ENCODE measurements at regions not wholly inside any gene's neighbourhood (a gene's known extent, or its start where the extent isn't known, plus 50 kb on each side); places are given as distances from the start of the nearest gene placed in this dataset.
"Not testable (repeated sequence)": the region's sequence is repeated elsewhere in the genome, so short reads cannot be mapped to it uniquely, and the experiment has no call there.

DNA sequence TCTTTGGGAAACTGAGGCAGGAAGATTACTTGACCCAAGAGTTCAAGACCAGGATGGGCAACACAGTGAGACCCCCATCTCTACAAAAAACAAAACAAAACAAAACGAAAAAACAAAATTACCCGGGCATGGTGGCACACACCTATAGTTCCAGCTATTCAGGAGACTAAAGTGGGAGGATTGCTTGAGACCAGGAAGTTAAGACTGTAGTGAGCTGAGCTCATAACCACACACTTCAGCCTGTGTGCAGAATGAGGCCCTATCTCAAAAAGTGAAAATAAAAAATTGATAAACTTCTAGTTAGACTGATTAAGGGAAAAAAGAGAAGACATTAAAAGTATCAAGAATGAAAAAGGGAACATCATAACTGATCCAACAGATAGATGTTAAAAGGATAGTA lies 154.0 kb downstream of the RHOU start:
- no peak overlapping the region for H3K4me3 ChIP-seq
- ATAC-seq (no peak), DNase-seq (no peak)
- intact Hi-C loops (cut with DNase I): no loop called here
- H3K27me3 ChIP-seq: no peaks in the 10 kb centered on the region
- 79% methylated on average over 2 of the region's 2 CpGs for WGBS (ENCODE audit: insufficient coverage, low coverage, low lambda C conversion rate, missing lambda C conversion rate)
- peaks cover 0 to 3% (median 0%) of the 10 kb centered on the region in 4 donors for H3K4me1 ChIP-seq
- H3K27ac ChIP-seq: no peak overlapping the region
- no peaks in the 10 kb centered on the region for H3K9me3 ChIP-seq
- no peaks in the 10 kb centered on the region for H3K36me3 ChIP-seq
- no peak for TF ChIP-seq POLR2A (IDR thresholded peaks at IDR 0.05)
- TF ChIP-seq, protein P1, sequence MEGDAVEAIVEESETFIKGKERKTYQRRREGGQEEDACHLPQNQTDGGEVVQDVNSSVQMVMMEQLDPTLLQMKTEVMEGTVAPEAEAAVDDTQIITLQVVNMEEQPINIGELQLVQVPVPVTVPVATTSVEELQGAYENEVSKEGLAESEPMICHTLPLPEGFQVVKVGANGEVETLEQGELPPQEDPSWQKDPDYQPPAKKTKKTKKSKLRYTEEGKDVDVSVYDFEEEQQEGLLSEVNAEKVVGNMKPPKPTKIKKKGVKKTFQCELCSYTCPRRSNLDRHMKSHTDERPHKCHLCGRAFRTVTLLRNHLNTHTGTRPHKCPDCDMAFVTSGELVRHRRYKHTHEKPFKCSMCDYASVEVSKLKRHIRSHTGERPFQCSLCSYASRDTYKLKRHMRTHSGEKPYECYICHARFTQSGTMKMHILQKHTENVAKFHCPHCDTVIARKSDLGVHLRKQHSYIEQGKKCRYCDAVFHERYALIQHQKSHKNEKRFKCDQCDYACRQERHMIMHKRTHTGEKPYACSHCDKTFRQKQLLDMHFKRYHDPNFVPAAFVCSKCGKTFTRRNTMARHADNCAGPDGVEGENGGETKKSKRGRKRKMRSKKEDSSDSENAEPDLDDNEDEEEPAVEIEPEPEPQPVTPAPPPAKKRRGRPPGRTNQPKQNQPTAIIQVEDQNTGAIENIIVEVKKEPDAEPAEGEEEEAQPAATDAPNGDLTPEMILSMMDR (IDR thresholded peaks at IDR 0.05): no peak

DNA sequence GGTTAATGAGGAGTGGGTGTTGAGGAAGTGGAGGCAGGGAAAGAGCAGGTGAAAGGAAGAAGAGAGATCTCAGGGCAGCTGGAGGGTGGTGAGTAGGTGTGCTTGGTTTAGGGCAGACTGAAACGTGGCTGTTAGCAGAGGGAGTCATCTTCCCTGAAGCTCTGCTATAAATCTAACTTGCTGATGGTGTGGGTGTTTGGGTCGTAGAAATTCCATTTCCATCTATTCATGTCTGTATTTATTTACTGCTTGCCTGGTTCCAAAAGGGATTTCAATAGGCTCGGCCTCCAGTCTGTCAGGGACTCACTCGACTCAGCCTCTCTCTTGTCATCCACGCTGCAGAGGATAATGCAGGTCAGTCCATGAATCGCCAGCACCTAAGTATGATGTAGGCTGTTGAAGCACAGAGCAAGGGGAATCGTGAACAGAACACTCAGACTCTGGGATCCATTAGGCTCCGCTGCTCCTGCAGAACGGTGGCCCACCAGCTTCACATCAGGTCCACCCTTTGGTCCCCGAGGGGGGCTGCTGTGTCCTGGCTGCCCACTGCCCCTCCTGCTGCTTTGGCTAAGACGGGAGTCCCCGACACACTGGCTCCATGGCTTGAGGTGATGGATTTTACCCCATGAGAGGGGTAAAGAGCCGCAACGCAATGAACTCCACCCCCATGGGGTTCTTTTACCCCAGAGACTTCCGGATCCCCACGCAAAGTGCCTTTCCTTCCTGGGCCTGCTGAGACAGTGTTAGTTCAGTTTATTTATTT lies 156.2 kb downstream of the RHOU start:
- Histone ChIP-seq H3K4me3 (no peak overlapping the region), H3K9me3 (no peaks in the 10 kb centered on the region), H3K27ac (no peak overlapping the region), H3K36me3 (no peaks in the 10 kb centered on the region), H3K27me3 (no peaks in the 10 kb centered on the region), H3K4me1 (no peaks in the 10 kb centered on the region)
- no peak for DNase-seq
- no peak for TF ChIP-seq POLR2A (IDR thresholded peaks at IDR 0.05)
- TF ChIP-seq, protein P1 (IDR thresholded peaks at IDR 0.05): no peak
- WGBS (ENCODE audit: insufficient coverage, low coverage, low lambda C conversion rate, missing lambda C conversion rate): 90% methylated on average over 11 of the region's 16 CpGs
- intact Hi-C loops (cut with DNase I): no loop called here
- no peak for ATAC-seq

DNA sequence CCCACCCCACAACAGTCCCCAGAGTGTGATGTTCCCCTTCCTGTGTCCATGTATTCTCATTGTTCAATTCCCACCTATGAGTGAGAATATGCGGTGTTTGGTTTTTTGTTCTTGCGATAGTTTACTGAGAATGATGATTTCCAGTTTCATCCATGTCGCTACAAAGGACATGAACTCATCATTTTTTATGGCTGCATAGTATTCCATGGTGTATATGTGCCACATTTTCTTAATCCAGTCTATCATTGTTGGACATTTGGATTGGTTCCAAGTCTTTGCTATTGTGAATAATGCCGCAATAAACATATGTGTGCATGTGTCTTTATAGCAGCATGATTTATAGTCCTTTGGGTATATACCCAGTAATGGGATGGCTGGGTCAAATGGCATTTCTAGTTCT lies 156.9 kb downstream of the RHOU start:
- DNase-seq; H3K9me3 ChIP-seq; H3K27me3 ChIP-seq; H3K36me3 ChIP-seq; ATAC-seq; intact Hi-C loops (cut with DNase I); H3K4me1 ChIP-seq; H3K27ac ChIP-seq; H3K4me3 ChIP-seq: not testable (repeated sequence)
- no CpG with 5 or more reads among the region's 4 CpGs for WGBS (ENCODE audit: insufficient coverage, low coverage, low lambda C conversion rate, missing lambda C conversion rate)

DNA sequence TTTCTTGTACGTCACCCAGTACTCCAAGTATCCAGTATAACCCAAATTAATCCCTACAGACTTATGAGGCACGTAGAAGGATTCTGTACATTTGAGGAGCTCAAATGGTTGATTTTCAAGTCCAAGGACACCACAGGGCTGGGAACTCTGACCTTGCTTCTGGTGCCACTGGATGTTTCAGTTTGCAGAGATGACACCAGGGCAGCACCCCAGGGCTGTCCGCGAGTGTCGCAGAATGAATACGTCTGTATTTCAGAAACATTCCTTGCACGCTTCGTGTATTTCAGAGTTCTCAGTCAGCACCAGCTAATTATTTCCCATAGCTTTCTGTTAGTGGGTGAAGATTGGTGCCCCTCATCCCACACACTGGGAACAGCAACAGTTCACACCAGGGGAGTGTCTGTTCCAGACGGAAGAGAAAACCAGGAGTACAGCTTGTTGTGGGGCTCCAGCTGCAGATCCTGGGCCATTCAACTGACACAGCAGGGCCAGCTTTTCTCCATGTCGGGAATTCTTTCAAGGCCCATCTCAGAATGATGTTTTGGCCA lies 159.2 kb downstream of the RHOU start:
- Histone ChIP-seq H3K27ac (no peak overlapping the region), H3K9me3 (no peaks in the 10 kb centered on the region), H3K36me3 (no peaks in the 10 kb centered on the region), H3K27me3 (no peaks in the 10 kb centered on the region), H3K4me1 (no peaks in the 10 kb centered on the region), H3K4me3 (no peak overlapping the region)
- WGBS (ENCODE audit: insufficient coverage, low coverage, low lambda C conversion rate, missing lambda C conversion rate): 92% methylated on average over 7 of the region's 10 CpGs
- DNase-seq (no peak), ATAC-seq (no peak)
- intact Hi-C loops (cut with DNase I): no loop called here
- TF ChIP-seq, protein P1 (IDR thresholded peaks at IDR 0.05): no peak
- TF ChIP-seq POLR2A (IDR thresholded peaks at IDR 0.05): no peak

DNA sequence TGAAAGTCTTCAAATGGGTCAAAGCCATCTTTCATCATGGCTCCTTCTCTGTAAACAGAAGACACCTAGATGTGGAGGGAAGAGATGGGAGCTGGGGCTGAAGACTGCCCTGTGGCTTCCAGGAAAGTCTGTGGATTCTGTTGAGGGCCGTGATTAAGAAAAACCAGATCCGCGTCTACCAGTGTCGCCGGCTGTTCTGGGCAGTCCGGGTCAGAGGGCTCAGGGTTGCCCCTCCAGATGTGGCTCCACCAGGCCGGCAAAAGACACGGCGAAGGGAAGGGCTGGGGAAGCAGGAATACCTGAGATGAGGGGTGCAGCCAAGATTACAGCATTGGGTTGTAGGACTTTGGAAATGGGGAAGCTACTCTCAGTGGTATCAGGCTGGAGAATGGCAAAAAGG lies 162.6 kb downstream of the RHOU start:
- H3K27ac ChIP-seq: no peak overlapping the region
- H3K4me3 ChIP-seq: no peak overlapping the region
- no peaks in the 10 kb centered on the region for H3K36me3 ChIP-seq
- intact Hi-C loops (cut with DNase I): no loop called here
- ATAC-seq (no peak), DNase-seq (no peak)
- 80% methylated on average over 1 of the region's 9 CpGs for WGBS (ENCODE audit: insufficient coverage, low coverage, low lambda C conversion rate, missing lambda C conversion rate)
- no peak for TF ChIP-seq POLR2A (IDR thresholded peaks at IDR 0.05)
- TF ChIP-seq, protein P1 (IDR thresholded peaks at IDR 0.05): no peak
- peaks cover 0 to 6% (median 2%) of the 10 kb centered on the region in 4 donors for H3K4me1 ChIP-seq
- no peaks in the 10 kb centered on the region for H3K27me3 ChIP-seq
- H3K9me3 ChIP-seq: no peaks in the 10 kb centered on the region

All from right lobe of liver (tissue), 6 donors.